OCI-LY3 (cell line): ENCODE measurements at regions not wholly inside any gene's neighbourhood (a gene's known extent, or its start where the extent isn't known, plus 50 kb on each side); places are given as distances from the start of the nearest gene placed in this dataset.

Experiments
- H2AFZ ChIP-seq: fragments of 200-600, 300-600 bp; shearing (Covaris generic); 2 replicates; pipeline ENCODE4 v1.6.0; 2014; ENCODE audit warnings: antibody characterized with exemption, low read depth, low read length
- H3K27ac ChIP-seq: fragments of 200-600, 300-600 bp; sonication (generic); 2 replicates; pipeline ENCODE4 v1.5.1; 2014; ENCODE audit warnings: mild to moderate bottlenecking, low read length, moderate library complexity, mixed read lengths
- H3K27me3 ChIP-seq: fragments of 200-600, 300-600 bp; sonication (generic); 2 replicates; pipeline ENCODE4 v1.6.1; 2014; ENCODE audit warnings: low read depth, low read length, mixed read lengths
- H3K36me3 ChIP-seq: fragments of 200-600, 300-600 bp; sonication (generic); replicated peaks from 2 replicates; pipeline ENCODE3; 2014; ENCODE audit warnings: low read depth, low read length, mixed read lengths
- H3K4me1 ChIP-seq: fragments of 300-600, 200-600 bp; sonication (generic); 2 replicates; pipeline ENCODE4 v1.6.1; 2014; ENCODE audit warnings: low read length, mixed read lengths
- H3K4me2 ChIP-seq: fragments of 200-600, 300-600 bp; sonication (generic); 2 replicates; pipeline ENCODE4 v1.6.1; 2014; ENCODE audit warnings: low read length, mixed read lengths
- H3K4me3 ChIP-seq: fragments of 300-600, 200-600 bp; sonication (generic); 2 replicates; pipeline ENCODE4 v1.5.1; 2014; ENCODE audit warnings: antibody characterized with exemption, mild to moderate bottlenecking, low read length, moderate library complexity
- H3K79me2 ChIP-seq: fragments of 300-600, 200-600 bp; shearing (Covaris generic); 2 replicates; pipeline ENCODE4 v1.6.1; 2014; ENCODE audit warnings: mild to moderate bottlenecking, low read length, mixed read lengths
- H3K9ac ChIP-seq: fragments of 300-600, 200-600 bp; shearing (Covaris generic); 2 replicates; pipeline ENCODE4 v1.6.0; 2014; ENCODE audit warnings: mild to moderate bottlenecking, low read length, moderate library complexity
- H3K9me3 ChIP-seq: fragments of 200-600, 300-600 bp; shearing (Covaris generic); 2 replicates; pipeline ENCODE4 v1.6.1; 2014; ENCODE audit warnings: low read length, mixed read lengths; ENCODE audit not compliant: insufficient read depth
- H4K20me1 ChIP-seq: fragments of 200-600, 300-600 bp; sonication (generic); 2 replicates; pipeline ENCODE4 v1.6.1; 2016; ENCODE audit warnings: low read length, mixed read lengths; ENCODE audit not compliant: insufficient read depth
- EZH2phosphoT487 ChIP-seq: fragments of 200-600 bp; shearing (Covaris generic); IDR thresholded peaks from 2 replicates; pipeline ENCODE4 v1.6.1; 2018; ENCODE audit warnings: antibody characterized with exemption, mixed run types, low read depth
- TF ChIP-seq, protein P1 (sequence below): fragments of 200-600, 300-600 bp; sonication (generic); IDR thresholded peaks from 2 replicates; pipeline ENCODE4 v1.5.1; 2014; ENCODE audit warnings: antibody characterized with exemption, low read length, low read depth

DNA sequence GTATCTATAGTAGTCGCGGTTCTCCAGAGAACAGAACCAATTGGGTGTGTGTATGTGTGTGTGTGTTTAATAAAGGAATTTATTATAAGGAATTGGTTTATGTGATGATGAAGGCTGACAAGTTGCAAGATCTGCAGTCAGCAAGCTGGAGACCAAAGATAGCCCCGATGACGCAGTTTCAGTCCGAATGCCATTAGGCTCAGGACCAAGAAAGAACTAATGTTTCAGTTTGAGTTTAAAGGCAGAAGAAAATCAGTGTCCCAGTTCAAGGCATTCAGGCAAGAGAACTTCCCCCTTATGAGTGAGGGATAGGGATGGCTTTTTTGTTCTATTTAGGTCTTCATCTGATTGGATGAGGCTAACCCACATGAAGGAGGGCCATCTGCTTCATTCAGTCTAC is 221.6 kb downstream of the HNMT start:
- TF ChIP-seq, protein P1, sequence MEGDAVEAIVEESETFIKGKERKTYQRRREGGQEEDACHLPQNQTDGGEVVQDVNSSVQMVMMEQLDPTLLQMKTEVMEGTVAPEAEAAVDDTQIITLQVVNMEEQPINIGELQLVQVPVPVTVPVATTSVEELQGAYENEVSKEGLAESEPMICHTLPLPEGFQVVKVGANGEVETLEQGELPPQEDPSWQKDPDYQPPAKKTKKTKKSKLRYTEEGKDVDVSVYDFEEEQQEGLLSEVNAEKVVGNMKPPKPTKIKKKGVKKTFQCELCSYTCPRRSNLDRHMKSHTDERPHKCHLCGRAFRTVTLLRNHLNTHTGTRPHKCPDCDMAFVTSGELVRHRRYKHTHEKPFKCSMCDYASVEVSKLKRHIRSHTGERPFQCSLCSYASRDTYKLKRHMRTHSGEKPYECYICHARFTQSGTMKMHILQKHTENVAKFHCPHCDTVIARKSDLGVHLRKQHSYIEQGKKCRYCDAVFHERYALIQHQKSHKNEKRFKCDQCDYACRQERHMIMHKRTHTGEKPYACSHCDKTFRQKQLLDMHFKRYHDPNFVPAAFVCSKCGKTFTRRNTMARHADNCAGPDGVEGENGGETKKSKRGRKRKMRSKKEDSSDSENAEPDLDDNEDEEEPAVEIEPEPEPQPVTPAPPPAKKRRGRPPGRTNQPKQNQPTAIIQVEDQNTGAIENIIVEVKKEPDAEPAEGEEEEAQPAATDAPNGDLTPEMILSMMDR: no peak
- TF ChIP-seq EZH2phosphoT487: no peak
- Histone ChIP-seq H3K4me2 (no peak overlapping the region), H3K36me3 (no peaks in the 10 kb centered on the region), H3K9me3 (no peaks in the 10 kb centered on the region), H2AFZ (no peak overlapping the region), H4K20me1 (no peaks in the 10 kb centered on the region), H3K27me3 (no peaks in the 10 kb centered on the region), H3K79me2 (no peaks in the 10 kb centered on the region), H3K4me1 (no peaks in the 10 kb centered on the region), H3K9ac (no peak overlapping the region), H3K4me3 (no peak overlapping the region), H3K27ac (no peak overlapping the region)

DNA sequence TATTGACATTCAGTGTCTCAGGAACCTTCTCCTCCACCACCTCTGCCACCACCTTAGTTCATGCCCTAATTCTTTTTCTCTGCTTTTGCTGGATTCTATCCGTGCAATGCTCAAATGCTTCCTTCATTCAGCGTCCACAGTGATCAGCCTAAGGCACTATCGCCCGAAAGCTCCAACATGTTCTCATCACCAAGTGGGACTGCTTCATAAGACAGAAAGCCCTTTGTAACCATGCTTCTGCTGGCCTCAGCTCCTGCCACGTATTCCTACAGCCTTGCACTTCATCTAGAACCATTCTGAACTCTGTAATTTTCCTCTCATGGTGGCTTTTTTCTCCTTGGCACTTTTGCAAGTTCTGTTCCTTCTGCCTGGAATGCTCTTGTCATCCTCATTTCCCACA is 222.9 kb downstream of the HNMT start:
- Histone ChIP-seq H3K9me3 (no peaks in the 10 kb centered on the region), H3K9ac (no peak overlapping the region), H2AFZ (no peak overlapping the region), H3K4me3 (no peak overlapping the region), H3K4me2 (no peak overlapping the region), H4K20me1 (no peaks in the 10 kb centered on the region), H3K27ac (no peak overlapping the region), H3K36me3 (no peaks in the 10 kb centered on the region), H3K79me2 (no peaks in the 10 kb centered on the region), H3K4me1 (no peaks in the 10 kb centered on the region), H3K27me3 (no peaks in the 10 kb centered on the region)
- TF ChIP-seq, protein P1: no peak
- no peak for TF ChIP-seq EZH2phosphoT487

DNA sequence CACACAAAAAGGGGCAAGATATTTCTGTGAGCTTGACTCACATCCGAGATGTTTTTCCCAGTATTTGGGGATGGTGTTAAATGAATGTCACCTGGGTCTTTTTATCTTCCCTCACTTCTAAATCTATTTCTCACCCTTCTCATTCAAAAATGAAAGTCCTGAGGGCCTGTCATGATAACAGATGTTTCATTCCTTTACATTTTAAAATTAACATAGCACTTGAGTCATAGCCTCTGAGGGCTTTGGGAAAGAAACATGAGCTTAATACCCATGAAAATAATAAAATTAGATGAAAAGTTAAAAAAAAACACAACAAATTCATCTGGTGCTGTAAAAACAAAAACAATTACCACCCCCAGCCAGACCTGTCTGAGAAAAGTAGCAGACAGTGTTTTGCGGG is 226.7 kb downstream of the HNMT start:
- no peak overlapping the region for H3K4me3 ChIP-seq
- no peaks in the 10 kb centered on the region for H3K27me3 ChIP-seq
- no peaks in the 10 kb centered on the region for H3K36me3 ChIP-seq
- H3K27ac ChIP-seq: no peak overlapping the region
- no peak overlapping the region for H3K9ac ChIP-seq
- no peaks in the 10 kb centered on the region for H3K9me3 ChIP-seq
- H4K20me1 ChIP-seq: no peaks in the 10 kb centered on the region
- no peak overlapping the region for H2AFZ ChIP-seq
- H3K4me1 ChIP-seq: no peaks in the 10 kb centered on the region
- no peaks in the 10 kb centered on the region for H3K79me2 ChIP-seq
- TF ChIP-seq, protein P1: no peak
- no peak for TF ChIP-seq EZH2phosphoT487
- no peak overlapping the region for H3K4me2 ChIP-seq

DNA sequence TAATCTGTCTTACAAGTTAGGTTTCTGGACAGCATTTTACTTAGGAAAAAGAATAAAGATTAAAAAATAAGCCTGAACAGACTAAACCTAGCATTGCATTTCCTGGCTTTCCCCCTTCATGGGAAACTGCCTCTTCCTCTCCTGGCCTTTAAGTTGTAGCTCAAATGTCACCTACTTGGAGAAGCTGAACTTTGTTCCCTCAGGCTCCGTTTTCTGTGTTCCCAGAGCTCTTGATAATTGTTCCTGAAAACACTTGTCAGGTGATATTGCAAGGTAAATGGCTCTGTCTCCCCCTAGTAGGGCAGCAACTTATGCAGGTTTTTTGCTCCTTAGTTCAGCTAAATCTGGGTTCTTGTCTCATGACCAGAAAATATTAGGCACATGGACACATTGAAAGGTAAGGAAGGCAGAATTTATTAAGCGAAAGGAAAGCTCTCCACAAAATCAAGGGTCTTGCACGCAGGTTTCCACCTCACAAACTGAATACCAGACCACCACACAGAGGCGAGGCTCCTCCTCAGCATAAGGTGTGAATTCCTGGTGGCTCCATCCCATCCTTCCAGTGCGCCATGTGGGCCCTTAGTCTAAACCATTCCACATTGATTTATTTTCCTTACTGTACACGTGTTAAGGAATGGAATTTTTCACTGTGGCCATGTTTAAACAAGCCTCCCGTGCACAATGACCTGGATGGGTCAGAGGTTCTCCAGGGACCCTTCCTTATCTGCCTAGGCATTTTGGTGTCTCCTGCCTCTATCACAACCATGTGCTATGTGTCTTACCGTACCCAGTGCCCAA is 229.3 kb downstream of the HNMT start:
- no peaks in the 10 kb centered on the region for H3K4me1 ChIP-seq
- no peaks in the 10 kb centered on the region for H3K79me2 ChIP-seq
- H3K27ac ChIP-seq: no peak overlapping the region
- H2AFZ ChIP-seq: no peak overlapping the region
- H3K4me3 ChIP-seq: no peak overlapping the region
- no peaks in the 10 kb centered on the region for H3K9me3 ChIP-seq
- no peak for TF ChIP-seq EZH2phosphoT487
- TF ChIP-seq, protein P1: no peak
- no peaks in the 10 kb centered on the region for H4K20me1 ChIP-seq
- H3K4me2 ChIP-seq: no peak overlapping the region
- H3K36me3 ChIP-seq: no peaks in the 10 kb centered on the region
- no peak overlapping the region for H3K9ac ChIP-seq
- no peaks in the 10 kb centered on the region for H3K27me3 ChIP-seq
